BE2C (cell line): ENCODE measurements at regions not wholly inside any gene's neighbourhood (a gene's known extent, or its start where the extent isn't known, plus 50 kb on each side); places are given as distances from the start of the nearest gene placed in this dataset.

Experiments
- DNase-seq: peaks from one replicate; pipeline ENCODE4 v3.0.0-alpha.2; 2020
- H3K27me3 ChIP-seq: fragments of 250-450 bp; sonication (Bioruptor Pico); 2 replicates; pipeline ENCODE4 v1.5.1; 2020; ENCODE audit warnings: mild to moderate bottlenecking
- H3K36me3 ChIP-seq: fragments of 250-450 bp; sonication (Bioruptor Pico); 2 replicates; pipeline ENCODE4 v1.5.1; 2020; ENCODE audit warnings: mild to moderate bottlenecking
- H3K4me1 ChIP-seq: fragments of 250-450 bp; sonication (Bioruptor Pico); 2 replicates; pipeline ENCODE4 v1.5.1; 2020
- H3K4me3 ChIP-seq: 2 replicates; pipeline ENCODE4 v1.5.1; 2011; ENCODE audit warnings: low read depth, low read length
- H3K9me3 ChIP-seq: fragments of 250-450 bp; sonication (Bioruptor Pico); 2 replicates; pipeline ENCODE4 v1.5.1; 2020
- TF ChIP-seq, protein P1 (sequence below): IDR thresholded peaks from 2 replicates; pipeline ENCODE4 v1.5.1; 2012; ENCODE audit warnings: mild to moderate bottlenecking, low read depth, low read length

DNA sequence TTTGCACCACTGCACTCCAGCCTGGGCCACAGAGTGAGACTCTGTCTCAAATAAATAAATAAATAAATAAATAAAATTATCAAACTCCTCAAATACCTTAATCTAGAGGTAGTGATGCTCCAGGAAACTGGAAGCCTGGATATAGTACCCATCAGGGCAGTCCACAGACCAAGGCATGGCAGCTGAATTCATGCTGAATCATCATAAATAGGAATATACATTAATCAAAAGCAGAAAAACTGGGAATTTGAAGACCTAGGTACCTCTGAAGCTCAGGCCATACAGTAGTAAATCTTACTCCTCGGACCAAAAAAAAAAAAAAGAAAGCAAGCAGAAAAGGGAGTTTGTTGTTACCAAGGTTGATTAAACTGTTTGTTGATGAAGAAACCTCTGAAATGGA, 184.2 kb upstream of the CHODL start:
- no peak for DNase-seq
- no peaks in the 10 kb centered on the region for H3K36me3 ChIP-seq
- TF ChIP-seq, protein P1, sequence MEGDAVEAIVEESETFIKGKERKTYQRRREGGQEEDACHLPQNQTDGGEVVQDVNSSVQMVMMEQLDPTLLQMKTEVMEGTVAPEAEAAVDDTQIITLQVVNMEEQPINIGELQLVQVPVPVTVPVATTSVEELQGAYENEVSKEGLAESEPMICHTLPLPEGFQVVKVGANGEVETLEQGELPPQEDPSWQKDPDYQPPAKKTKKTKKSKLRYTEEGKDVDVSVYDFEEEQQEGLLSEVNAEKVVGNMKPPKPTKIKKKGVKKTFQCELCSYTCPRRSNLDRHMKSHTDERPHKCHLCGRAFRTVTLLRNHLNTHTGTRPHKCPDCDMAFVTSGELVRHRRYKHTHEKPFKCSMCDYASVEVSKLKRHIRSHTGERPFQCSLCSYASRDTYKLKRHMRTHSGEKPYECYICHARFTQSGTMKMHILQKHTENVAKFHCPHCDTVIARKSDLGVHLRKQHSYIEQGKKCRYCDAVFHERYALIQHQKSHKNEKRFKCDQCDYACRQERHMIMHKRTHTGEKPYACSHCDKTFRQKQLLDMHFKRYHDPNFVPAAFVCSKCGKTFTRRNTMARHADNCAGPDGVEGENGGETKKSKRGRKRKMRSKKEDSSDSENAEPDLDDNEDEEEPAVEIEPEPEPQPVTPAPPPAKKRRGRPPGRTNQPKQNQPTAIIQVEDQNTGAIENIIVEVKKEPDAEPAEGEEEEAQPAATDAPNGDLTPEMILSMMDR = no peak
- H3K4me1 ChIP-seq = peaks cover 18% of the 10 kb centered on the region
- no peaks in the 10 kb centered on the region for H3K27me3 ChIP-seq
- H3K4me3 ChIP-seq = no peak overlapping the region
- no peaks in the 10 kb centered on the region for H3K9me3 ChIP-seq

DNA sequence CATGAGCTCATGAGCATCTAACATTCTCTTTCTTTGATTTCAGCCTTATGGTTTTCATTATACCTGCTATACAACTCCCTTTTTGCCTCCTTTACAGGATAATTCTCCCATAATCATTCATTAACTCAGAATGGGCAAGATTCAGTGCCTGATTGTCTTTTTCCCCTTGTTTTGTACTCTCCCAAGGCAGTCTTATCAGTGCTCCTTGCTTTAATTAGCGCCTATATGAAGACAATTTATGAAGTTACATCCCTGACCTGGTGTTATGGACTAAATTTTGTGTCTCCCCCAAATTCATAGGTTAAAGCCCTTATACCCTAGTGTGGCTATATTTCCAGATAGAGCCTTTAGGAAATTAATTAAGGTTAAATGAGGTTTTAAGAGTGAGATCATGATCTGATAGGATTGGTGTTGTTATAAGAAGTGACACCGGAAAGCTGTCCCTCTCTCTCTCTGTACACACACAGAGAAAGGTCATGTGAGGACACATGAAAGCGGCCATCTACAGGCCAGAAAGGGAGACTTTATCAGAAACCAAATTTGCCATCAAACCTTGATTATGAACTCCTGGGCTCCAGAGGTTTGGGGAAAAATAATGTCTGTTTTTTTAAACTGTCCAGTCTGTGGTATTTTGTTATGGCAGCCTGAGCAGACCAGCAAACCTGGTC, 185.8 kb upstream of the CHODL start:
- no peaks in the 10 kb centered on the region for H3K36me3 ChIP-seq
- no peak overlapping the region for H3K4me3 ChIP-seq
- DNase-seq = peak; percentile 42
- H3K9me3 ChIP-seq = no peaks in the 10 kb centered on the region
- TF ChIP-seq, protein P1 = no peak; the same call in 1 of the 2 replicates
- no peaks in the 10 kb centered on the region for H3K27me3 ChIP-seq
- peaks cover 18% of the 10 kb centered on the region for H3K4me1 ChIP-seq

DNA sequence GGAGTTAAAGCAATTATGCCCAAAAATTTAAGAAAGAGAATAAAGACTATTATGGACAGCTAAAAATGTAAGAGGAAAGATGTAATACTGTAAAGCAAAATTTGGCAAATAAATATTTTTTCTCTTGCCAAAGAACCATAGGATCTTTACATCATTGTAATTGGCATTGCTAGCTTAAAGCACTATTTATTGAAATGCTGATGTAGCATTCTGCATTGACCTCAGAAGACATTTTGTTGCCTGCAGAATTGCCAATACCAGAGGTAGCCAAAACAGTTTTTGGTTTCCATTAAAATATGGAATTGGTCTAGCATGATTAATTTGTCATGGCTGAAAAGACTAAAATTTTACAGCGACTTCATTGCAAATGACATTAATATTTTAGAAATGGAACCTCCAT, 191.5 kb upstream of the CHODL start:
- Histone ChIP-seq H3K9me3 (no peaks in the 10 kb centered on the region), H3K36me3 (no peaks in the 10 kb centered on the region), H3K4me3 (no peak overlapping the region), H3K27me3 (no peaks in the 10 kb centered on the region), H3K4me1 (peaks cover 11% of the 10 kb centered on the region)
- TF ChIP-seq, protein P1 = no peak
- no peak for DNase-seq

DNA sequence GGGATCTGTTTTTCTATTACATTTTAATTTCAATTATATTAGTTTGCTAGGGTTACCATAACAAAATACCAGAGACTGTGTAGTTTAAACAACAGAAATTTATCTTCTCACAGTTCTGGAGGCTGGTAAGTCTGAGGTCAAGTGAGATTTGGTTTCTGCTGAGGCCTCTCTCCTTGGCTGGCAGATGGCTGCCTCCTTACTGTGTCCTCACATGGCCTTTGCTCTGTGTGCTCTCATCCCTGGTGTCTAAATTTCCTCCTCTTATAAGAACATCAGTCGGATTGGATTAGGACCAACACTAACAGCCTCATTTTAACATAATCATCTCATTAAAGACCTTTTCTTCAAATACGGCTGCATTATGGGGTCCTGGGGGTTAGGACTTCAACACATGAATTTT, 195.2 kb upstream of the CHODL start:
- Histone ChIP-seq H3K4me3 (no peak overlapping the region), H3K4me1 (peaks cover 34% of the 10 kb centered on the region), H3K27me3 (no peaks in the 10 kb centered on the region), H3K36me3 (no peaks in the 10 kb centered on the region), H3K9me3 (no peaks in the 10 kb centered on the region)
- peak; percentile 39 for DNase-seq
- TF ChIP-seq, protein P1 = no peak

DNA sequence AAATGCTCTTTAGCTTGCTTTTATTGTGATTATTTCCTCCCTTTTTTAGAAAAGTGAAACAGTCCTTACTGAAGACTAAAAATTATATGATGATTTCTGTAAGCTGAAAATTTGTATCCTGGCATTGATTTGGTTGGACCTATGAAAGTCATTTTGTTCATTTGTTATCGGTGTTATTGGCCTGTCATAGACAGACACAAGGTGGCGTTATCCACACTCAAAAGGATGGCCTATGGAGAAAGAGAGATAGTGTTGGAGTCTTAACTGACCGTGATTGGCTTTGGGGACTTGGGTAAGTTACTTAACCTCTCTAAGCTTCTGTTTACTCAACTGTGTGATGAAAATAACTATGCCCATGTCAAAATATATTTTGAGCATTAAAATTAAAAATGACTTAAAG, 203.6 kb upstream of the CHODL start:
- TF ChIP-seq, protein P1 = peak; percentile 97
- peak; percentile 60 for DNase-seq

DNA sequence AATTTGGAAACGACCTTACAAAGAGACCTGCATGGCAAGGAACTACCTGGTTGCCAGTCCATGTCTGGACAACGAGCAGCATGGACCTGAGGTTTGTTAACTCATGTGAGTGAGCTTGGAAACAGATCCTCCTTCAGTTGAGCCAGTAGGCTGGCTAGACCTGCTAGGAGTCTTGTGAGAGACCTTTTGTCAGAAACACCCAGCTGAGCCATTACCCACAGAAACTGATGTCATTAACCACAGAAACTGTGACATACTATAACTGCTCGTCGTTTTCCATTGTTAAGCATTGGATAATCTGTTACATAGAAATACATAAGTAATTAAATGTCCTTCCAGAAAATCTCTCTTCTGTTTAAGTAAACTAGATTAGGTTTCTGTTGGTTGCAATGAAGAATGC, 211.1 kb upstream of the C21orf91 start:
- H3K27me3 ChIP-seq = no peaks in the 10 kb centered on the region
- no peak for DNase-seq
- peaks cover 7% of the 10 kb centered on the region for H3K4me1 ChIP-seq
- no peaks in the 10 kb centered on the region for H3K36me3 ChIP-seq
- no peaks in the 10 kb centered on the region for H3K9me3 ChIP-seq
- H3K4me3 ChIP-seq = no peak overlapping the region
- TF ChIP-seq, protein P1 = no peak

More for the DNA sequence above, 203.6 kb upstream of the CHODL start:
- Histone ChIP-seq H3K4me1 (peaks cover 14% of the 10 kb centered on the region), H3K4me3 (no peak overlapping the region), H3K9me3 (no peaks in the 10 kb centered on the region), H3K27me3 (no peaks in the 10 kb centered on the region), H3K36me3 (no peaks in the 10 kb centered on the region)
